HG02840 (cell line): ENCODE measurements at regions not wholly inside any gene's neighbourhood (a gene's known extent, or its start where the extent isn't known, plus 50 kb on each side); places are given as distances from the start of the nearest gene placed in this dataset.

Experiments used
- ATAC-seq: cut with Tn5 transposase; IDR thresholded peaks from one replicate; pipeline ENCODE4 v1.9.1; 2021; ENCODE audit warnings: mild to moderate bottlenecking, moderate library complexity, moderate number of reproducible peaks; ENCODE audit not compliant: unreplicated experiment, low FRiP score

DNA sequence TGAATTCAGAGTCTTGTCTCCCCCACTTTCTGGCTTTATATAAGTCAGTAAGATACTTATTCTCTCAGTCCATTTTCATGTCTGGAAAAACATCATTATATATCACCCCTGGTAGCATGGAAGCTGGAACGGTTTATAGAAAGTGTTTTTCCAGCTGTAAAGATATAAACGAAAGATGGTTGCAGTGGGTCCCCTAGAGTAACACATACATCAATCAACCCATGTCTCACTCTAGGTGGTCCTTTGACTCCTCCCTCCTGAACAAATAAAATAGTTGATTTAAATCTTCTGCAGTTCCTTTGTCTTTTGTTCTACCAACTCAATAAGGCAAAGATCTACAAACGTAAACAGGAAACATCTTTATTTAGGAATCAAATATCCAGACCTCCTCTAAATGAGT is 1306.1 kb upstream of the TENM3 start:
- no peak for ATAC-seq

DNA sequence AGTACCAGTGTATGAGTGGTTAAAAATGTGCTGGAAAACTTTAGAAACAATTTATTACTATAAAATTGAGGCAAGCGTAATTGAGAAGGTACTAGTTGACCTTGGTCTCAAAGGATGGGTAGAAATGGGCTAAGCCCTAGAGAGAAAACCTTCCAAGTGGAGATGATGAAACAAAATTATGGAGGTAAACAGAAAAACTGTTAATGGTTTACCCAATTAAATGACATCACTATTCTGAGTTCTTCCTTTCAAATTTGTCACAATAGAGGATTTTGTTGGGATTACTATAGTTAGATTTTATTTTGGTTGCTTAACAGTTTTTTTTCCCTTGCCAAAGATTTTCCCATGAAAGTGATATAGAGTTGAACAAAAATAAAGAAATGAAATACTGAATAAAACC is 1302.5 kb upstream of the TENM3 start:
- ATAC-seq, result no peak

DNA sequence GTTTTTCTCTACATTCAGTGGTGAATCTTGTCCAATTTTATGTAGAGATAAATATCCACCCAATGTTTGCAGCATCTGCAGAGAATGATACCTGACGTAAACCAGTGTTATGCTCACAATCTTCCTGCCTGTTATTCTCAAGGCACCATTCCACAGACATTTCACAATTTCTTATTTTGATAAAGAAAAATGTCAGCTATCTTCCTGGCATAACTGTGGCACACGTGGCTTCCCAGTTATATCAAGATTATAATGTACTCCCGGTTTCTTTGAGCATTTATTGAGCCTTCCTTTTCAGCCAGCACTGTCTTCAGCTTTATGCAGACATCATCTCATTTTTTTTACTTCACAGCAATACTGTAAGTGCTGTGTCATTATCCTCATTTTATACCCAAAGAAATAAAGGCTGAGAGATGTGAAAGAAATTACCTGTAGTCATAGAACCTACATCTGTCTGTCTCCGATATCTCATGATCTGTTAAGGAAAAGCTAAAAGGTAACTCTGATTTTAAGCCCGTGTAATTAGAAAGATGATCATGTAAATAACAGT is 1300.8 kb upstream of the TENM3 start:
- no peak for ATAC-seq

DNA sequence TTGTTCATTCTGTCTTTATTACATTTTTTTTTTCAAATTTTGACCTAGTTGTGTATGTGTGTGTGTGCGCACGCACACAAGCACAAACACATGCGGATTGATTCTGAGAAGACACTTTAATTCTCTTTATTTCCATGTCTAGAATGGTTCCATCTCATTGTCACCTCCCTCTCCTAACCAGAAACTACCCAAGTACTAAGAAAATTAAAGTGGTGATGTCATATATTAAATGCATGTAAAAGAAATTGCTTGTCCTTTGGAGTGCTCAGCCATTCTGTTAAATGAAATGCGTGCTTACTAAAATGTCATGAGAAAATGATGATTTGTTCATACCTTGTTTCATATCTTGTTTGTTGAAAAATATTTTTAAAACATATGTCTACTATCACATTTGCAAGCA is 1297.0 kb upstream of the TENM3 start:
- no peak for ATAC-seq

DNA sequence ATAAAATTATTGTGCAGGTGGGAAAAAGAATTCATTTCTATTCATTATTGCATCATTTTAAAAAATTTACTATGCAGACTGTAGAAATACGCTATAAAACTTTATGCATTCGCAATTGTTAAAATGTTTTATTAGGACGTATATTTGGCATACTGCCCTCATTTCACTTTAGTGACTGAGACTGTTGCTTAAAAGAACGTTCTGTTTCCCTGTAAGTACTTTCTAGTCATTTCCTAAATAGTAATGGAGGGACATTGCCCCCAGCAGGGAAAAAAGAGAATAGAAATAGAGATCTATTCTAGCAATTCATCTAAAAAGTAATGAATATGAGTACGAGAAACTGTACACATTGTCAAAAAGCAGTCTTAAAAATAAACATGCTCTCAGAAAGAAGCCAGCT is 1295.8 kb upstream of the TENM3 start:
- ATAC-seq, result no peak

DNA sequence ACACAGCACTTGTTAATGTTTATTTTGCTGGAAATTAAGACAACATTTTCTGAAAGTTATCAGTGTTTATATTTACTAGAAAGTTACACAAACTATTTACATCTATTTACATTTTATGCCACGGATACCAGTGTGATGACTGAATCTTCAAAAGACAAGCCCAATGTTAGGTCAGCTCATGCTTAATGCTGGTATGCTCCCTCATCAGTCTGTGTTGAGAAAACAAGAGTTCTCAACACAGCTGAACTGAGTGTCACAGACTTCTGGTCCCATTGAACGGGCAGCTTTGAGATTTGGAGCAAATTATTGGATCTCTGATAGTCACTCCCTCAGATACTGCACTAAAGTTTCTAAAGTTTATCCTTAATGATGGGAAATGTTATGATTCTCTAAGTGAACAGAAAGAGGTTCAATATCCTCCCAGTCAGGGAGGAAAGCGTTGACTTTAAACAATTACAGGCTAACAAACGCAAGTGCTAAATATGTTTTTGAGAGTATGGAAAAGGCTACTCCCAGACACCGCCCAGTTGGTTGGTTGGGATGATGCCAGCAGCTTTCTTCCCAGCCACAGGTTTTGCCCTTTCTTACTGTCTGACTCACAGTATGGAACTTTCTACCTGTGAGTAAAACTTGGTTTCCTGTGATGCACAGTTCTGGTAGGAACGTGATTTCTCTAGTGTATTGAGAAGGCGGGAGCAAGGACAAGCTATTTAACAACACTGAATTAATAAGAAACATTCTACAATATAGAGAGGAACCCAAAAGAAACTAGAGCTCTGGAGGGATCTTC is 1293.6 kb upstream of the TENM3 start:
- no peak for ATAC-seq

DNA sequence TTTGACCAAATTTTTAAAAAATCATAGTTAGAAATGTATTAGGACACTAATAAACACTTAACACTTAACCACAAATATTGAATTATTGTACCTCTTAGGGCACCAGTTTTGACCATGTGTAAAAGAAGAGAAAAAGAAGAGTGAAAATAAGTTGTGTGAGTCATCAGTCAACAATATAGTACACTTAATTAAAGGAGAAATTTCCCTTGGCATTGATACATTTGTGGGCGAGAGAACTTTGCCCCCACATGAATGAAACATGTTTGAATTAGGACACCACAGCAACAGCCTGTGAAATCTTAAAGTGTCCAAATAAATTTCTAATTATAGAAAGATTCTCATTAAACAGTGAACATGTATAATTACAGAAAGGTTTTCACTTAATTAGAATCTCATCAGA is 1292.8 kb upstream of the TENM3 start:
- ATAC-seq, result no peak

DNA sequence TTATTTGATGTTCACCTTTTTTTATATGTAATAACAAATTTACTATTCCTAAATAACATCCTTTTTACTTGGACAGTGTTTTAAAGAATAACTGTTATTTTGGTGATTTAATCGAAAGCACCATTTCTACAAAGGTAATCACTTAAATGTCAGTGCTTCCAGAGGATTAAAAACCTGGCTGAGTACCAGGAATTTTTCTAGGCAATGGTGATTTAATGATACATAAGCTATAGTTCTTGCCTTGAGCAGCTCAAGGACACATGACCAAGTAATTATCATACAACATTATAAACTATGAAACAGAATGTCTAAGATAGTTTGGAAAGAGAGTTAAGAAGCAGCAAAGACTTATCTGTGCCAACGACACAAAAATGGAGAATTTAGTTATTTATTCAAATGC is 1291.9 kb upstream of the TENM3 start:
- no peak for ATAC-seq

DNA sequence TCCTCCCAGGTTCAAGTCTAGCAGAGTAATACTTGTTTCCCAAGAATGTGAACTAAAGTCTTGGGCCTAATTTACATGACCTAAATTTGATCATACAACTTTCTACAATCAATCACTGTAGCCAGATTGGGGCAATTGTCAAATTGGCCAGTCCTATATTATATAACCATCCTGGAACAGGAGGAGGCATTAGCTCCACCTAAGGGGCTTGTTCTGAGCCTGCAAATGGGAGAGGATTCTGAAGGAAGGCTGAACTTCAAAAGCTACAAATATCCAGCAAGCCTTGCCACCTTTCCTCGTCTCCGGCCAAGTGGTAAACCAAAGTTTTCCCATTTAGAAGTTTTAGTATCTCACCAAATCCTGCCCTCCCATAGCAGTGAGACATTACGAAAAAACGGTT is 1289.6 kb upstream of the TENM3 start:
- no peak for ATAC-seq

DNA sequence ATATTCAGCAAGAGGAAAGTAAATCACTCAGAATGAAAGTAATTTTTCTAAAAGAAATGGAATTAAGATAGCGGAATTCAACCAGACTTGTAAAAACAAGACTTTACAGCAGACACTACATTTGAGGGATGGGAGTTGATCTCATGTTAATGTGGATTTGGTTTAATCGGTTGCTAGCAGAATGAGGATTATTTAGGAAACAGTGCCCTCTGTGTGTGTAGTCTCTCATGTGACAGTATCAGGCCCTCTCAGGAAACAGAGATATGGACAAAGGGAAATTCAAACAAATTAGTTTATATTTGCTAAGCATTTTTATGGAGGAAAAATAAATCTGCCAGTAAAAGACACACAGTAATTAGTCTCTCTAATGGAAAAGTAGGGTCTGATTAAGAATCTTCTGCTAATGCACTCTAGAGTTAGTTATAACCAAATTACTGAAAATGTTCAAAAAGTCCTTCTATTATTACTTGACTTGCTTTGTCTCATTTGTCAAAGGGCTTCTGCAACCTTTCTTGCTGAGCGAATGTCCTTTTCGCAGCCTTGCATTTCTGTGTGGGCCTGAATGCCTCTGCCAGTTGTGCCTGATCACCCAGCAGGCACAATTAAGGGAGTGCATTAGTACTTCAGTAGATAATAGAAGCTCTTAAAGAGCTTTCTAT is 1282.3 kb upstream of the TENM3 start:
- no peak for ATAC-seq

DNA sequence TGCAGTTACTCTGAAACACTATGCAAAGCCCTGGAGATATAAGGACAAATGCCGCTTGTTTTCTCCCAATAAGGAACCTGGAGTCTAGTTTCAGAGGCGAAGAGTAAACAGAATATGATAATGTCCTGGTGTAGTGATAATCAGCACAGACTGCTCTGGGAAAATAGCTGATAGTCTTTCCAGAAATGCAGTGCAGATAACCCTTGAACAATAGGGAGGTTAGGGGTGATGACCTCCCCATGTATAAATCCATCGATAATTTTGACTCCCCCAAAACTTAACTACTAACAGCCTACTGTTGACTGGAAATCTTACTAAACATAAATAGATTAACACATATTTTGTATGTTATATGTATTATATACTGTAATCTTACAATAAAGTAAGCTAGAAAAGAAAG is 1280.9 kb upstream of the TENM3 start:
- ATAC-seq, result no peak

DNA sequence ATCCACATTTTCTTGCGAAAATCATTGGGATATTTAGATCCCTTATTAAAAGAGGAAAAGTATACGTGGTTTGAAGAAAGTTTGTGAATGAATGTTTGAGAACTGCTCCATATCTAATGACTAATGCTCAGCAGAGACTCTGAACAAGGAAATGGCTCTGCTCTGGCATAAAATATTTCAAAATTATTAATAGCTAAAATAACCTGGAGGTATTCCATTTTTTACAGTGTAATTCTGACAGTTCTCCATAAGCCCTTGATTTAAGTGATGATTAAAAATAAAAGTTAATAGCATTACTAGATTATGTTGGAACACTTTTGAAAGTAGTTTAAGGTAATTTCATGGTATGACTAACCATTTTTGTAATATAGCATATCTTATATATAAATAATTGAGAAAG is 1276.9 kb upstream of the TENM3 start:
- no peak for ATAC-seq

DNA sequence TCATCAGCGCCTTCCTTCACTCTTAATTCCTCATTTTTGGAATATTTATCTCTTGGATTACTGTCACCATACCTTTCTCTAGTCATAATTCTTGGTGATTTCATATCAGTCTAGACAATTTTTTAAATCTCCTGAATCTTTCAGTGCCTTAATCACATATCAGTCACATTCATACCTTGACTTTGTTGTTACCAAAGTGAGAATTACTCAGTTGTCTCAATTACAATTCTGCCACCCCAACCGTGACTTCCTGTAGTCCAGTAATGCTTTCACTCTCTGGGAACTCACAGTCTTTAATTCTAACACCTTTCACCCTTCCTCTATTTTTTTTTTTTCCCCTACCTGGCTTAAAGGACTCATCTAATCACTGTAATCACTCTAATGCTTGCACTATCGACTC is 1275.3 kb upstream of the TENM3 start:
- ATAC-seq, result no peak

DNA sequence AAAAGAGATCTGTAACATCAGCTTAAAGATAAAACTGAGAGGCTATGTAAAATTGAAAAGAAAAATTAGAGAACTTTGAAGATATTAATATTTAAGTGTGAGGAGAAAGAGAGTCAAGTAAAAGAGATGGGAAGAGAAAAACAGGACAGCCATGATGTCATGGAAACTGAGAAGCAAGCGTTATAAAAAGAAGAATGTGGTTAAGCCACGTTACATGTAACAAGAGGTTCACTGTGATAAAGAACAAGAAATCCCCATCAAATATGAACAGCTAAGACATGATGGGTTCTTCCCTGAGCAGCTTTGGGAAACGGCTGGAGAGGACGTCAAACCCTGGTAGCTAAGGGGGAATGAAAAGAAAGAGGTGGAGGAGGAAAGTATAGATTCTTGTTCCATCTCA is 1269.3 kb upstream of the TENM3 start:
- no peak for ATAC-seq

DNA sequence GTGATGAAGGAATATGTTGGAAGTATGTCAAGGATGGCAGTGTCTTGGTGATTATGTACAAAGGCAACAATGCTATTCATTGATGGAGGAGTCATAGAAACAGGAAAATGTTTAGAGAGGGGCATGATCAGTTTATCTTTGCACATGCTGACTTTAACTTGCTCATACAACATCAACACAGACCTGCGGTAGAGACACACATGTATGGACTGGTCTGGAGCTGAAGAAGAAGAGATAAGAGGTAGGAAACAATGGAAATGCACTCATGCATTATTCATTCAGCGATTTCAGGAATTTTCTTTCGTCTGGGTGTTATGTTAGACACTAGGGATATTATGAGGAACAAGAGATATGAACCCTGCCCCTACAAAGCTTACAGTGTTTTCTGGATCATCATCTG is 1252.3 kb upstream of the TENM3 start:
- no peak for ATAC-seq

DNA sequence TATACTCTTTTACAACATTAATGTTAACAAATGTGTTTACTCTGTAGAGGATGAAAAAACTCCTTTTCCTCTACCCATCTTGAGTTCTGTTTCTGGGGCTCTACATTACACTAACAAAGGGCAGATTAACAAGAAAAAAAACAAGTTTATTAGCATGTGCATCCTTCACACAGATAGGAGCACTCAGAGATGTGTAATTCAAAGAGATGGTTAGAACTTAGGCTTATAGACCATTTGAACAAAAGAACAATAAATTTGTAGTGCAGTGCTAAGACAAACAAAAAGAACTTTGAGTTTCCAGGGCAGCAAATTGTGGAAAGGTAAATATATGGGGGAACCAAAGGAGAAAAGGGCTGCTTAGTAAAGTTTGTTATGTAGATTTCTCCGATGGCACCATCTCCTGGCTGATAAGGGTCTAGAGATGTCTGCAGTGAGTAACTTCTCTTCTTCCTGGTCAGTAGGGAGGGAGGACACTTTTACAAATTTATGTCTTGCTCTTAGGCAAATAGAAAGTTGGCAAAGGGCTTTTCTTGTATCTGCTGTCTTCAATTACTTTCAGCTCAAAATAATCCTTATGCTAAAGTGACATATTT is 1249.9 kb upstream of the TENM3 start:
- no peak for ATAC-seq

DNA sequence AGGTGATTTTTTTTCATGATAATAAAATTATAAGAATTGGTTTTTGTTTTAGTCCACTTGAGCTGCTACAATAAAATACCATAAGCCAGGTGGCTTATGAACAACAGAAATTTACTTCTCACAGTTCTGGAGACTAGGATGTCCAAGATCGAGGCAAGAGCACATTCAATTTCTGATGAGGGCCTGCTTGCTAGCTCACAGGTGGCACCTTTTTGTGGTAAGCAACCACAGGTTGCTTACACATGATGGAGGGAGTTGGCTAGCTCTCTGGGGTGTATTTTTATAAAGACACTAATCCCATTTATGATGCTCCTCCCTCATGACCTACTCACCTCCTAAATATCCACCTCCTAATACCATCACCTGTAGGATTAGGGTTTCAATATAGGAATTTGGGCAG is 1248.5 kb upstream of the TENM3 start:
- no peak for ATAC-seq

DNA sequence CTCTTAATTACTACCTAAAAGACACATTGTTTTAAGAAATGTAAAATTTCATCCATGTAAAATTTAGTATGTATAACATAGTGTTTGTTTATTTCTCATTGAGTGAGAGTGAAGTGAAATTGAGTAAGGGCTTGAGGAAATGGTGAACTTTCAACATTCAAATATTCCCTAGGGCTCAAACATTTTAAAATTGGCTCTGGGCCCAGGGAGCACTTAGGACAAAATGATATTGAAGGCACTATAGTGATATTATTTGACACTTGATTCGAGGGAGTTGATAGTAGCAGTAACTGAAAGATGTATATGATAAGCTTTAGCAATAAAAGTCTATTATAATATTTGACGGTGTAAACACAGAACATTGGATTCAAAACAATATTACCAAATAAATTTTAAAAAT is 1244.0 kb upstream of the TENM3 start:
- ATAC-seq, result no peak

DNA sequence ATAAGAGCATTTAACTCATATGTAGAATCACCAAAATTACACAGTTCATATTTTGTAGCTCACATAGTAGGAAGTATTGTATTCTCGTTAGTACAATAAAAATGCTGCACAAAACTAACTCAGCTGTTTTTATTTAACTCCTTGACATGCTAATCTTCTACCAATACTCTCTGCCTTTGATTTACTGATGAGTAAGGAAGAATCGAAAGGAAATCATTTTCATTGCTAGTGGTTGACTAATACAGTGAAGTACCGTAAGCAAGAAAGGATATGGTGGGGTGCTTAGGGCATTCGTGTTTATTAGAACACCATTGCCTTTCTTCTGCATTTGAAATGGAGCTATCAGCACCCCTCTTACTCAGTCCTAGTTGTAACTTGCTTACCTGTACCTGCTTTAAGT is 1239.1 kb upstream of the TENM3 start:
- ATAC-seq, result no peak

DNA sequence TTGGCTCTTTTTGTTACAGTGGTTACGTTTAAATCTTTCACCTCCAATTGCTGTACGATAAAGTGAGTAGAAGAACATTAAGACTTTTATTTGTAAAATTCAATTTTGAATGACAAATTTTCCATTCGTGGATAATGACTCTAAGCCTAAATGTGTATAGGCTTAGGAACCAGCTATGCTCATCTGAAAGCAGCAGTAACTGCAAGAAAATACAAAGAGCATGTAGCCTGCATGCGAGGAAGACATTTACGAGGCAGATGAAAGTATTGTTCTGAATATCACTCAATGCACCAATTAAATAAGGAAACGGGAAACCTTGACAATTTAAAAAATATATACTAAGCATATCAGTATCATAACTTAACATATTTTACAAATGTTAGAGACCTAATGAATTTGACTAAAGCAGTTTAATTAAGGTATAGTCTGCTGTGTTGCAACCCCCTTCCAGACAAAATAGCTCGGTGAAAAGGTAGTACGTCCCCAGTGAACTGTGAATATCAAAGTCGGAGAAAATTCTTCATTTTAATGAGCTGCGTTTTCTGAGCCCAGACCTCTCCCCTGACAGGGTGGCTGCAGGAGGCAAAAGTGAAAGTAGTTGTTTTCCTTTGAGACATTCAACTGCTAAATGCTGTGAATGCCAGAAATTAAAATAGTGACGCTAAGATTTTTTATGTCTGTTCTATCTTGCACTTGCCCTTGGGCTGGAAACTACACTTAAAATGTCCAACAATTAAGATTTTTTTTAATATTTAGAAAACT is 1236.5 kb upstream of the TENM3 start:
- ATAC-seq, result no peak

DNA sequence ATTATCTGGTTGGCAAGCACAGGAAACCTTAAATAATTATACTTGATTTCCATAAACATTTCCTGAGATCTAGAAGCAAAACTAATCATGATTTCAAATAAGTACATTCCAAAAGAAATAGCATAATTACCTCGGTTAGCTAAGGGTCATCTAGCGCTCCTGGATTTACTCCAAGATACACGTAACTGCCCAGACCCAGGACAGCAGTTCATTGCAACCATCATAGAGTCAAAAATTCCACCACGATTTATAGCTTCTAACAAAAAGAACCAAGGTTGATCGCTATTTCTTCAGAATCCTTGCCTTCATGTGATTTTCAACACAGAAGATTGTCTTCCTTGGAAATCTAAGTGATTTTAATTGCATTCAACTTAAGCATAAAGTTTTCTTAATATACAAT is 1235.5 kb upstream of the TENM3 start:
- no peak for ATAC-seq
